Left renal pelvis (tissue), 4 donors: ENCODE measurements at regions not wholly inside any gene's neighbourhood (a gene's known extent, or its start where the extent isn't known, plus 50 kb on each side); places are given as distances from the start of the nearest gene placed in this dataset.
"Not testable (repeated sequence)": the region's sequence is repeated elsewhere in the genome, so short reads cannot be mapped to it uniquely, and the experiment has no call there.

ENCODE experiments used
- DNase-seq, 4 donors: peaks; one replicate each; pipeline ENCODE4 v3.0.0-alpha.2; 2013; ENCODE audit warnings: low read depth in 4 of 4, low spot score in 3 of 4

DNA sequence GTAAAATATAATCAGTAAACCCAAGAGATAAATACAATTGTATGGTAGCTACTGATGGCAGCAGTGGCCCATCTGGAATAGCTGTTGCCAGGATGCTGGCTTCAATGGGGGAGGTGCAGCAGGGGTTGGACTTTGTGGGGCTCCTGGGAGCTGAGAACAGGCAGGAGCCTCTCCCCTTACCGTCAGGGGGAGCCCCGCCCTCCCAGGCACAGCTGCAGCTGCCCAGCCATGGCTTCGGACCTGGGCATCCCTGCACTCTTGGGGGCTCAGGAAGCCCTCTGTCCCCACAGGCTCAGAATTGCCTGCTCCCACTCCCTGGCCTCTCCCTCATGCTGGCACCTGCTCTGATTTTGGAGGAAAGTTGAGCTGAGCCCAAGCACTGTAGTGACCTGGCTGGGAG lies 741.1 kb downstream of the CDH11 start:
- no peak for DNase-seq

DNA sequence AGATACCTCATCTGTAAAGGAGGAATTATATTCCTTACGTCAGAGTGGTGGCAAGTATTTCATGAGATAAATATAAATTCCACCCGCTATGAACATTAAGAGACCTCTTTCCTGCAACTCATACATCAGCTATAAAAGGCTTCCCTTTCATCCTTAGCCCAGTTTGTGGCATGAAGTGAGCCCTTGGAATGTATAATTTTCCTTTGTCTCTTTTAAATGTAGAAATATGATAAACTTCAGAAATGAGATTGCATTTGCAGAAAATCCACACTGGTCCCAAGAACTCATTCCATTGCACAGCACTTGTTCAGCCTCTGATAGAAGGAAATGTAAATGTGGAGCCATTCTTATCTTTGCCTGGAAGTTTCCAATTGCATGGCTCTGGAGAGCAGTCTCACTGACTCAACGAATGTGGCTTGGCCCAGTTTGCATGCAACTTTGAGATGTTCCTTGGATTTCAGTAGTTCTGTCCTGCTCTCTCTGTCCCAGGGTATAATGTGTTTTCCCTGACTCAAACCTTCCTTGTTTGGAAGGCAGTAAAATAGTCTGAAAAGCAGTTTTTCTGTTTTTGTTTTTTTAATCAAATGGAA lies 746.4 kb downstream of the CDH11 start:
- no peak for DNase-seq

GRCh38 chr16:64370112-64370511 lies 751.8 kb downstream of the CDH11 start:
- no peak for DNase-seq

- no peak for DNase-seq
Observed at GRCh38 chr16:64365448-64365931, 756.4 kb downstream of the CDH11 start.

GRCh38 chr16:64364894-64365293 lies 757.0 kb downstream of the CDH11 start:
- no peak for DNase-seq

GRCh38 chr16:64364416-64364815 lies 757.4 kb downstream of the CDH11 start:
- DNase-seq: no peak

GRCh38 chr16:64364016-64364415 lies 757.8 kb downstream of the CDH11 start:
- DNase-seq: no peak

DNA sequence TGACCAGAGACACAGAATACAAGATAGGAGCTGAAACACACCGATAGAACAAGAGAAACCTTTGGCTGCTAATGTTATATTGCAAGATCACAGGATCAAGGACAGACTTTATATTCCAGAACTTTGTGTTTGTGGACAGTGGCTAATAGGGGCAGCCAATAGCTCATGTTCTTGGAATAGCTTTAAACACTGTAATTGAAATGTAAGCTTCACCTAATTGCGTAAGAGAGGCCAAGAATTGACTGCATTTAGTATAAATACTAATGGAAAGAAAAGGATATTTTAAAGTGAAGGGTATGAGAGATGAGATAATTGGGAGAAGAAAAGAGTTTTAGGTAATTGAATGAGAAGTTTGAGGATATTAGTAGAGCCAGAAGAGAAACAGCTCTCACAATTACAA lies 758.8 kb downstream of the CDH11 start:
- DNase-seq: no peak

- no peak for DNase-seq
Observed at GRCh38 chr16:64362193-64362592, 759.7 kb downstream of the CDH11 start.

DNA sequence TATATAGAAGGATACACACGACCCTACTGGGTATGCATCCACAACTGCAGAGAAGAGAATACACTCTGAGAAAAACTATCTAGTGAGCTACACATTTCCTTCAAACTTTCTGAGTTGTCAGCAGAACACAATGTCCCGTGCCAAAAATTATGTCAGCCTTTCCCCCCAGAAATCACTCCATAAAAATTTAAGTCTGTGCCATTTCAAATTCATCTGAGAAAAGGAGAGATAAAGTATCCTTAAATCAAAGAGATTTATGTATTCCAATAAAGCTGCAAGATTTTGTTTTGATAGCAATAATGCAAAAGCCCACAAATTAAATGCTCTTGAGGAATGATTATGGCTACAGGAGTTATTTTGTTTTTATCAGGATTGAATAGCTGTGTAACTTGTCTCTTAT lies 760.1 kb downstream of the CDH11 start:
- DNase-seq: no peak

DNA sequence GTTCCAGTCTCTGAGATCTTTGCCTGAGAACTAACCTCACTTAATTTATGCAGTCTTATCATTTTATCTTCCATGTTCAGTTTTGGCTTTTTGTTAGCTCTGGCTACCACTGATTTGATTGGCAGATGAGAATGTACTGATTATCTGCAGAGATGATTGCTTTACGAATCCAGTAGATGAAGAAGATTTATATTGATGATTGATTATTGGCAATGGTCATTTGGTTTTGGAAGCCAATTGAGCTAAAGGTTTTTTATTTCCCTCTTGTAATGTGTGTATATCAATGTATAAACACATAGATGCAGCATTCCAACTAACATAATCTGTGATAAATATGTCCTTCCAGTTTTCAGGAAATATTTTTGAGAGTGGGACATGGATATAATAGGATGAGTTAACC lies 763.6 kb downstream of the CDH11 start:
- no peak for DNase-seq

- no peak for DNase-seq
Observed at GRCh38 chr16:64356267-64356666, 765.6 kb downstream of the CDH11 start.

DNA sequence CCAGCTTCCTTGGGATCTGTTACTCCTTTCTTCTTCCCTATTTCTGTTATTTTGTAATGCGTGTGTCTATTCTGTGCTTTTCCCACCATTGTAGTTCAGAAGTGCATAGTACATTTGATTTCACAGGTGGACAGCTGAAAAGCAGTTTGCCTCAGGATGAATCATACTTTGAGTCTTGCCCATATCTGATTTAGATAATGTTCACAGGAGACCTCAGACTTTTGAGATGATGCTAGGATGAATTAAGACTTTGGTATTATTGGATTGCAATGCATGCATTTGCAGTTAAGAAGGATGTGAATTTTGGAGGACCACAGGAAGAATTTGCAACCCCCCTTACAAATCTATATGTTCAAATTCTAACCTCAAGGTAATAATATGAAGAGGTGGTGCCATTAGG lies 769.6 kb downstream of the CDH11 start:
- no peak for DNase-seq

DNA sequence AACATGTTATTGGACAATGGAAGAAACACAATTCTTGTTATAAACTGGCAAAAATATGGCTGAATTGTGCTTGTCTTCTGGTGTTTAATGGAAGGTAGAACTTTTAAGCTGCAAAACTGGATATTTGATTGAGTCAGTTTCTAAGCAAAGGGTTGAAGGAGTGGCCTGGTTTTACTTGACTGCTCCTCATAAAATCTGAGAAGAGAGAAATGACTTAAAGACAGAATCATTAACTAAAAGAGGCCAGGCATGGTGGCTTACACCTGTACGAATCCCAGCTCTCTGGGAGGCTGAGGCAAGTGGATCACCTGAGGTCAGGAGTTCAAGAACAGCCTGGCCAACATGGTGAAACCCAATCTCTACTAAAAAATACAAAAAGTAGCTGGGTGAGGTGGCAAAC lies 770.7 kb downstream of the CDH11 start:
- DNase-seq: no peak

DNA sequence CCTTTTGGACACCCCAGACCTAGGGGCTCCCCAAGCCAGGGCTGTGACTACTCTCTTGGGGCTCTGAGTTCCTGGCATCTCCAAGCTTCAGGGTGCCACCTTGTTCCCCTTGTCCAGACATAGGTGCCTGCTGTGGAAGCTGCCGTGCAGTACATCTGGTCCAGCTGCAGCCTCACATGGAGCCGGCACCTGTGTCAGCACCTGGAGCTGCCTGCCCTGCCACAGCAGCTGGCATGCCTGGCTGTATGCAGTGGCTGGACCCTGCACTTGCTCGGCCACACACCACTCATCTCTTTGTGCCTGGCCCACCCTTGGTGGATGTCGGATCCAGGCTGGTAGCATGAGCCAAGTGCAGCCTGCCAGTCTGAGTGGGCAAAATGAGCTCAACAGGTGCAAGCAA lies 775.8 kb downstream of the CDH11 start:
- no peak for DNase-seq

- no peak for DNase-seq
Observed at GRCh38 chr16:64345142-64345541, 776.7 kb downstream of the CDH11 start.

DNA sequence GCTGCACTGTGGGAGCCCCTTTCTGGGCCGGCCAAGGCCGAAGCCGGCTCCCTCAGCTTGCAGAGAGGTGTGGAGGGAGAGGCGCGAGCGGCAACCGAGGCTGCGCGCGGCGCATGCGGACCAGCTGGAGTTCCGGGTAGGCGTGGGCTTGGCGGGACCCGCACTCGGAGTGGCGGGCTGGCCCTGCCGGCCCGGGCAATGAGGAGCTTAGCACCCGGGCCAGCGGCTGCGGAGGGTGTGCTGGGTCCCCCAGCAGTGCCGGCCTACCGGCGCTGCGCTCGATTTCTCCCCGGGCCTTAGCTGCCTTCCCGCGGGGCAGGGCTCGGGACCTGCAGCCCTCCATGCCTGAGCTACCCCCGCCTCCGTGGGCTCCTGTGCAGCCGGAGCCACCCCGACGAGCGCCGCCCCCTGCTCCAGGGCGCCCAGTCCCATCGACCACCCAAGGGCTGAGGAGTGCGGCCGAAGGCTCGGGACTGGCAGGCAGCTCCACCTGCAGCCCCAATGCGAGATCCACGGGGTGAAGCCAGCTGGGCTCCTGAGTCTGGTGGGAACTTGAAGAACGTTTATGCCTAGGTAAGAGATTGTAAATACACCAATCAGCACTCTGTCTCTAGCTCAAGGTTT lies 777.9 kb downstream of the CDH11 start:
- DNase-seq: not testable (repeated sequence)

GRCh38 chr16:64343061-64343819 lies 778.6 kb downstream of the CDH11 start:
- no peak for DNase-seq

DNA sequence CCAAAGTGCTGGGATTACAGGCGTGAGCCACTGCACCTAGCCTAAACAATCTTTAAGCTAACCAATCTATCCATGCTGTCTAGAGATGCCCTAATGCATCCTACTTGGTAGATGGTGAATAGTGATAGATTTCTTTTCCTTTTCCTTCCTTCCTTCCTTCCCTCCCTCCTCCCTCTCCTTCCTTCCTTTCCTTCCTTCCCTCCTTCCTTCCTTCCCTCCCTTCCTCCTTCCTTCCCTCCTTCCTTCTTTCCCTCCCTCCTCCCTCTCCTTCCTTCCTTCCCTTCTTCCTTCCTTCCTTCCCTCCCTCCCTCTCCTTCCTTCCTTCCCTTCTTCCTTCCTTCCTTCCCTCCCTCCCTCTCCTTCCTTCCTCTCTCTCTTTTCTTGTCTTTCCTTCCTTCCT lies 780.5 kb downstream of the CDH11 start:
- DNase-seq: not testable (repeated sequence)

DNA sequence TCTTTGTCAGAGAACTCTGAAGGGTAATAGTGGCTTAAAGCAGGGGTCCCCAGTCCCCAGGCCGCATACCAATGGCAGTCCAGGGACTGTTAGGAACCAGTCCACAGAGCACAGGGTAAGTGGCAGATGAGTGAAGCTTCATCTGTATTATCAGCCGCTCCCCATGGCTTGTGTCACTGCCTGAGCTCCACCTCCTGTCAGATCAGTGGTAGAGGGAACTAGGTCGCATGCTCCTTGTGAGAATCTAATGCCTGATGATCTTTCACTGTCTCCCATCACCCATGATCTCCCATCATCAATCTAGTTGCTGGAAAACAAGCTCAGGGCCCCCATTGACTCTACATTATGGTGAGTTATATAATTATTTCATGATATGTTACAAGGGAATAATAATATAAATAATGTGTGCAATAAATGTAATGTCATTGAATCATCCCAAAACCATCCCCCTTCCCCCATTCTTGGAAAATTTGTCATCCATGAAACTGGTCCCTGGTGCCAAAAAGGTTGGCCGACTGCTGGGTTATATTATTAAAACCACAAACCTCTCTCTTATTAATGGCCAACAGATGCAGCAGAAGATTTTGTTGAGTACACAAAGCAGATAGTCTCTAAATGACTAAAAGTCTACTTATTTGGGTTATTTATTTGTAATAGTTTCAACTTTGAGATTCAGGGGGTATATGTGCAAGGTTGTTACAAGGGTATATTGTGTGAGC lies 782.7 kb downstream of the CDH11 start:
- no peak for DNase-seq

DNA sequence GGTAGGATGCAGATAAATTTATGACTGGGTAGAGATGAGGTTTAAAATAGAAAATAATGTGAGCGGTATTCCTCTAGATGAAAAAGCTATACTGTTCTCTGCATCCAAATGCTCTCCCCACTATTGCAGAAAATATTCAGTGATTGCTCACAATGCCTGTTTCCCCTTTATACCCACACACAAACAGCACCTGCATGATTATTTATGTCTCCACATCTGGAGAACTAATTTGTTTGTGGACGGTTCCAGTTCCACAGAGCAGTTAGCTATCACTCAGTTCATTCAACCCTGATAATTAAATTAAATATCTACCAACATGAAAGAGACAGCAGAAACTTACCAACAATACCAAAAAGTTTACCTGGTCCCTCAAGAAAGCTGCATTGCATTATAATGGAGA lies 800.0 kb downstream of the CDH11 start:
- no peak for DNase-seq
